PC-3 (cell line): ENCODE measurements at regions not wholly inside any gene's neighbourhood (a gene's known extent, or its start where the extent isn't known, plus 50 kb on each side); places are given as distances from the start of the nearest gene placed in this dataset.

ENCODE experiments used
- ATAC-seq: fragments of 200-7000 bp; cut with Tn5 transposase; 2 replicates; pipeline ENCODE4 v1.9.1; 2020; ENCODE audit warnings: mild to moderate bottlenecking, moderate library complexity
- BruUV-seq: library from RNA; stranded (reverse); fragments of 400-500 nt; replicated peaks from 2 replicates; lab custom pipeline; 2021; lab: Mats Ljungman, UMichigan
- CTCF ChIA-PET: fragments of 300-600 bp; sonication (Branson Sonifier 250); formaldehyde crosslinking; loops from one replicate; lab custom pipeline; 2022; ENCODE audit warnings: antibody characterized with exemption; lab: Charles Lee
- POLR2A ChIA-PET: fragments of 300-600 bp; sonication (Branson Sonifier 250); formaldehyde crosslinking; loops from one replicate; lab custom pipeline; 2022; ENCODE audit warnings: antibody characterized with exemption; ENCODE audit not compliant: unreplicated experiment; lab: Charles Lee
- DNase-seq: peaks from one replicate; pipeline ENCODE4 v3.0.0-alpha.2; 2015
- H2AFZ ChIP-seq: fragments of 300-600 bp; sonication (generic); 2 replicates; pipeline ENCODE4 v1.6.0; 2016; ENCODE audit warnings: antibody characterized with exemption, low read length
- H3F3A ChIP-seq: fragments of 300-600 bp; sonication (generic); one replicate; pipeline ENCODE4 v1.6.0; 2017; ENCODE audit warnings: antibody characterized with exemption, low read length, control low read depth, mild to moderate bottlenecking; ENCODE audit not compliant: unreplicated experiment
- H3K27ac ChIP-seq: fragments of 300-600 bp; sonication (generic); 2 replicates; pipeline ENCODE4 v1.5.1; 2016; ENCODE audit warnings: mild to moderate bottlenecking, low read length
- H3K27me3 ChIP-seq: fragments of 300-600 bp; sonication (generic); 2 replicates; pipeline ENCODE4 v1.6.1; 2016; ENCODE audit warnings: low read length, mixed read lengths
- H3K36me3 ChIP-seq: fragments of 300-600 bp; sonication (generic); 2 replicates; pipeline ENCODE4 v1.6.1; 2016; ENCODE audit warnings: low read depth, mixed run types, low read length, mixed read lengths
- H3K4me1 ChIP-seq: fragments of 300-600 bp; sonication (generic); 2 replicates; pipeline ENCODE4 v1.5.1; 2016; ENCODE audit warnings: low read length; ENCODE audit not compliant: insufficient read depth
- H3K4me2 ChIP-seq: fragments of 300-600 bp; sonication (generic); 2 replicates; pipeline ENCODE4 v1.6.0; 2016; ENCODE audit warnings: low read length
- H3K4me3 ChIP-seq: fragments of 300-600 bp; sonication (generic); 2 replicates; pipeline ENCODE4 v1.5.1; 2016; ENCODE audit warnings: mild to moderate bottlenecking, low read length, mixed read lengths
- H3K79me2 ChIP-seq: fragments of 300-600 bp; sonication (generic); 2 replicates; pipeline ENCODE4 v1.6.1; 2017; ENCODE audit warnings: low read length, mixed read lengths
- H3K9ac ChIP-seq: fragments of 300-600 bp; sonication (generic); 2 replicates; pipeline ENCODE4 v1.6.0; 2016; ENCODE audit warnings: mild to moderate bottlenecking, low read length
- H3K9me2 ChIP-seq: fragments of 300-600 bp; sonication (generic); replicated peaks from 2 replicates; pipeline ENCODE4 v1.6.1; 2016; ENCODE audit warnings: mixed run types, low read length, mixed read lengths
- H3K9me3 ChIP-seq: fragments of 300-600 bp; sonication (generic); 2 replicates; pipeline ENCODE4 v1.6.1; 2016; ENCODE audit warnings: low read length, mixed read lengths
- H4K20me1 ChIP-seq: fragments of 300-600 bp; sonication (generic); 2 replicates; pipeline ENCODE4 v1.6.1; 2016; ENCODE audit warnings: low read length, mixed read lengths
- EZH2 ChIP-seq: fragments of 300-600 bp; sonication (generic); IDR thresholded peaks from one replicate; pipeline ENCODE4 v1.6.1; 2017; ENCODE audit warnings: antibody characterized with exemption, mild to moderate bottlenecking, low read length; ENCODE audit not compliant: unreplicated experiment
- EZH2phosphoT487 ChIP-seq: fragments of 300-600 bp; sonication (generic); IDR thresholded peaks from 2 replicates; pipeline ENCODE4 v1.6.1; 2018; ENCODE audit warnings: mild to moderate bottlenecking, antibody characterized with exemption, low read length, borderline replicate concordance
- intact Hi-C: fragments of 100-400 bp; cut with micrococcal nuclease; formaldehyde crosslinking; loops from 2 replicates; pipeline ENCODE4 v1.9.0; 2023
- TF ChIP-seq, protein P1 (sequence below): fragments of 300-600 bp; sonication (generic); conservative IDR thresholded peaks from 2 replicates; pipeline ENCODE4 v1.5.1; 2017; ENCODE audit warnings: antibody characterized with exemption, low read depth, mild to moderate bottlenecking, low read length

- H3K4me2 ChIP-seq, result peak overlapping the region; percentile 86
Measured at GRCh38 chr12:111063295-111064026, 143.1 kb upstream of the MYL2 start.

GRCh38 chr12:111057701-111058425 is 137.5 kb upstream of the MYL2 start:
- no peaks in the 10 kb centered on the region for H3K9me3 ChIP-seq
- ATAC-seq (no peak), DNase-seq (no peak)
- H4K20me1 ChIP-seq, result no peaks in the 10 kb centered on the region
- TF ChIP-seq EZH2, result no peak
- no peak for TF ChIP-seq EZH2phosphoT487
- TF ChIP-seq, protein P1, sequence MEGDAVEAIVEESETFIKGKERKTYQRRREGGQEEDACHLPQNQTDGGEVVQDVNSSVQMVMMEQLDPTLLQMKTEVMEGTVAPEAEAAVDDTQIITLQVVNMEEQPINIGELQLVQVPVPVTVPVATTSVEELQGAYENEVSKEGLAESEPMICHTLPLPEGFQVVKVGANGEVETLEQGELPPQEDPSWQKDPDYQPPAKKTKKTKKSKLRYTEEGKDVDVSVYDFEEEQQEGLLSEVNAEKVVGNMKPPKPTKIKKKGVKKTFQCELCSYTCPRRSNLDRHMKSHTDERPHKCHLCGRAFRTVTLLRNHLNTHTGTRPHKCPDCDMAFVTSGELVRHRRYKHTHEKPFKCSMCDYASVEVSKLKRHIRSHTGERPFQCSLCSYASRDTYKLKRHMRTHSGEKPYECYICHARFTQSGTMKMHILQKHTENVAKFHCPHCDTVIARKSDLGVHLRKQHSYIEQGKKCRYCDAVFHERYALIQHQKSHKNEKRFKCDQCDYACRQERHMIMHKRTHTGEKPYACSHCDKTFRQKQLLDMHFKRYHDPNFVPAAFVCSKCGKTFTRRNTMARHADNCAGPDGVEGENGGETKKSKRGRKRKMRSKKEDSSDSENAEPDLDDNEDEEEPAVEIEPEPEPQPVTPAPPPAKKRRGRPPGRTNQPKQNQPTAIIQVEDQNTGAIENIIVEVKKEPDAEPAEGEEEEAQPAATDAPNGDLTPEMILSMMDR, result no peak
- BruUV-seq, result no TSS peak
- no peak overlapping the region for H3K27ac ChIP-seq
- CTCF ChIA-PET, result no interaction called here
- H3K36me3 ChIP-seq, result no peaks in the 10 kb centered on the region
- no peaks in the 10 kb centered on the region for H3K79me2 ChIP-seq
- POLR2A ChIA-PET, result no interaction called here
- no peak overlapping the region for H3K4me2 ChIP-seq
- H3K27me3 ChIP-seq, result no peaks in the 10 kb centered on the region
- H3K9ac ChIP-seq, result no peak overlapping the region
- no peak overlapping the region for H2AFZ ChIP-seq
- no peaks in the 10 kb centered on the region for H3F3A ChIP-seq
- H3K9me2 ChIP-seq, result no peaks in the 10 kb centered on the region
- H3K4me3 ChIP-seq, result no peak overlapping the region
- peaks cover 15% of the 10 kb centered on the region for H3K4me1 ChIP-seq
- intact Hi-C loops, result no loop called here

More at GRCh38 chr12:111063295-111064026, 143.1 kb upstream of the MYL2 start:
- Histone ChIP-seq H3F3A (no peaks in the 10 kb centered on the region), H3K4me1 (peaks cover 33% of the 10 kb centered on the region), H3K36me3 (no peaks in the 10 kb centered on the region), H3K27me3 (no peaks in the 10 kb centered on the region), H3K27ac (peak overlapping the region; percentile 94), H2AFZ (peak overlapping the region; percentile 72), H3K4me3 (peak overlapping the region; percentile 52), H3K9ac (peak overlapping the region; percentile 65), H3K9me2 (no peaks in the 10 kb centered on the region), H3K79me2 (no peaks in the 10 kb centered on the region), H3K9me3 (no peaks in the 10 kb centered on the region), H4K20me1 (no peaks in the 10 kb centered on the region)
- intact Hi-C loops, result no loop called here
- peak; percentile 99 for DNase-seq
- TF ChIP-seq EZH2phosphoT487 (no peak), EZH2 (no peak)
- TF ChIP-seq, protein P1, result no peak
- ChIA-PET CTCF (interaction anchor here (0.6 to 1.1 kb wide), 3 partner anchors 168 to 388 kb away, joined by 3 to 5 read pairs (median 4); no protein-coding TSS in a partner anchor), POLR2A (no interaction called here)
- no TSS peak for BruUV-seq
- ATAC-seq, result peak; percentile 90
